ENCODE measurements at regions not wholly inside any gene's neighbourhood (a gene's known extent, or its start where the extent isn't known, plus 50 kb on each side); places are given as distances from the start of the nearest gene placed in this dataset.

- peaks cover 5% of the 10 kb centered on the region for H3K4me1 Mint-ChIP-seq (ENCODE audit: low read depth)
- H3K36me3 Mint-ChIP-seq (ENCODE audit: insufficient read depth), result no peaks in the 10 kb centered on the region
- peaks cover 4% of the 10 kb centered on the region for H3K9me3 Mint-ChIP-seq (ENCODE audit: low read depth)
- H3K4me3 Mint-ChIP-seq (ENCODE audit: low read depth), result no peak overlapping the region
- no peak overlapping the region for H3K27ac Mint-ChIP-seq
- TF ChIP-seq CTCF (IDR thresholded peaks at IDR 0.05; ENCODE audit: unreplicated experiment), result no peak
- no peaks in the 10 kb centered on the region for H3K27me3 Mint-ChIP-seq
- no peak for DNase-seq (ENCODE audit: low spot score, unreplicated experiment)
These were observed 696.8 kb upstream of the MBL2 start for GRCh38 chr10:53469383-53469782.

- no peak overlapping the region for H3K4me3 Mint-ChIP-seq (ENCODE audit: low read depth)
- H3K27ac Mint-ChIP-seq, result no peak overlapping the region
- H3K36me3 Mint-ChIP-seq (ENCODE audit: insufficient read depth), result no peaks in the 10 kb centered on the region
- H3K9me3 Mint-ChIP-seq (ENCODE audit: low read depth), result peaks cover 4% of the 10 kb centered on the region
- no peak for TF ChIP-seq CTCF (IDR thresholded peaks at IDR 0.05; ENCODE audit: unreplicated experiment)
- peaks cover 3% of the 10 kb centered on the region for H3K4me1 Mint-ChIP-seq (ENCODE audit: low read depth)
- no peak for DNase-seq (ENCODE audit: low spot score, unreplicated experiment)
- H3K27me3 Mint-ChIP-seq, result no peaks in the 10 kb centered on the region
These were observed 691.0 kb upstream of the MBL2 start for GRCh38 chr10:53463539-53463938.

- DNase-seq (ENCODE audit: low spot score, unreplicated experiment), result no peak
- Mint-ChIP-seq H3K9me3 (ENCODE audit: low read depth) (no peaks in the 10 kb centered on the region), H3K27ac (no peak overlapping the region), H3K36me3 (ENCODE audit: insufficient read depth) (no peaks in the 10 kb centered on the region), H3K4me3 (ENCODE audit: low read depth) (no peak overlapping the region), H3K4me1 (ENCODE audit: low read depth) (no peaks in the 10 kb centered on the region), H3K27me3 (no peaks in the 10 kb centered on the region)
- TF ChIP-seq CTCF (IDR thresholded peaks at IDR 0.05; ENCODE audit: unreplicated experiment), result no peak
These were observed 685.4 kb upstream of the MBL2 start for GRCh38 chr10:53458007-53458406.

- no peaks in the 10 kb centered on the region for H3K36me3 Mint-ChIP-seq (ENCODE audit: insufficient read depth)
- H3K4me3 Mint-ChIP-seq (ENCODE audit: low read depth), result no peak overlapping the region
- peaks cover 7% of the 10 kb centered on the region for H3K9me3 Mint-ChIP-seq (ENCODE audit: low read depth)
- H3K27me3 Mint-ChIP-seq, result no peaks in the 10 kb centered on the region
- peak; percentile 36 for TF ChIP-seq CTCF (IDR thresholded peaks at IDR 0.05; ENCODE audit: unreplicated experiment)
- DNase-seq (ENCODE audit: low spot score, unreplicated experiment), result no peak
- no peak overlapping the region for H3K27ac Mint-ChIP-seq
- no peaks in the 10 kb centered on the region for H3K4me1 Mint-ChIP-seq (ENCODE audit: low read depth)
These were observed 680.6 kb upstream of the MBL2 start for GRCh38 chr10:53453196-53453595.

- Mint-ChIP-seq H3K9me3 (ENCODE audit: low read depth) (peaks cover 10% of the 10 kb centered on the region), H3K27me3 (no peaks in the 10 kb centered on the region), H3K4me1 (ENCODE audit: low read depth) (no peaks in the 10 kb centered on the region), H3K36me3 (ENCODE audit: insufficient read depth) (no peaks in the 10 kb centered on the region), H3K27ac (no peak overlapping the region), H3K4me3 (ENCODE audit: low read depth) (no peak overlapping the region)
- no peak for DNase-seq (ENCODE audit: low spot score, unreplicated experiment)
- TF ChIP-seq CTCF (IDR thresholded peaks at IDR 0.05; ENCODE audit: unreplicated experiment), result no peak
These were observed 675.0 kb upstream of the MBL2 start for GRCh38 chr10:53447576-53447975.

Measured in progenitor cell of endocrine pancreas (in vitro differentiated cells).